GM13976 (cell line): ENCODE measurements at regions not wholly inside any gene's neighbourhood (a gene's known extent, or its start where the extent isn't known, plus 50 kb on each side); places are given as distances from the start of the nearest gene placed in this dataset.

Experiments used
- DNase-seq: peaks from one replicate; pipeline ENCODE4 v3.0.0; 2012; ENCODE audit warnings: low spot score
- in situ Hi-C: fragments of 300-500 bp; cut with MboI; formaldehyde crosslinking; loops from one replicate; pipeline ENCODE4 v1.12.0; 2022; ENCODE audit warnings: low sequenced_read_pairs, mixed read lengths, inconsistent platforms; ENCODE audit not compliant: unreplicated experiment
- TF ChIP-seq, protein P1 (sequence below): IDR thresholded peaks from 2 replicates; pipeline ENCODE4 v1.5.1; 2012; ENCODE audit warnings: borderline replicate concordance, mild to moderate bottlenecking; ENCODE audit not compliant: insufficient read depth; ENCODE audit errors: extremely low read depth, missing control alignments, control extremely low read depth

DNA sequence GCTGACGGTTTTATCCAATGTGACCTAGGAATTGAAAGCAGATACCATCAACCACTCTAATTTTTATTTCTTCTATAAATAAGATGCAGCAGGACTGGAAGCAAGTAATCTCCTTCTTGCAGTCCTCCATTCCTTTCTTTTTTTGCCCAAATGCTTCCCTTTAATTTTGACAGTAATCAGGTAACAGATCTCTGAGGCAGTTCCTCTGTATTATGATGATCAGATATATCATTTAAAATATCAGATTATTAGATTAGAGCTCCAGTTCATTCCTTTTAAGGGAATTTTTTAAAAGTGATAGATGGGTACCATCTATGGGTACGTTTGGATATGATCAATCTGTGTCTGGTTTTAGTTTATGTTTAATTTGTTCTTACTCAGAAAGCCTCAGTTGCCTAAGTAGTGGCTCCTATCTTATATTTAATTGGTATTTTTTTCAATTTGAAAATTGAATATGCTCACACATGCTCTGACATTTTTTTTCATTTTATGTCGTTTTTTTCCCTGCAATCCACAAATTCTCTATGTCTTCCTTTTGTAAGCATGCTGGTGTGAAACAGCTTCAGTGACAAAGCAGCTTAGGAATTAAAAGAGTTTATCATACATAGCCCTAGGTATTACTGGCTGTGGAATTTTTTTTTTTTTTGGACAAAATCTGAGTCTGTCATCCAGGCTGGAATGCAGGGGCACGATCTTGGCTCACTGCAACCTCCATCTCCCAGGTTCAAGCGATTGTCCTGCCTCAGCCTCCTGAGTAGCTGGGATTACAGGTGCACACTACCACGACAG, 73.7 kb upstream of the ANK2 start:
- in situ Hi-C loops = no loop called here
- no peak for DNase-seq
- TF ChIP-seq, protein P1, sequence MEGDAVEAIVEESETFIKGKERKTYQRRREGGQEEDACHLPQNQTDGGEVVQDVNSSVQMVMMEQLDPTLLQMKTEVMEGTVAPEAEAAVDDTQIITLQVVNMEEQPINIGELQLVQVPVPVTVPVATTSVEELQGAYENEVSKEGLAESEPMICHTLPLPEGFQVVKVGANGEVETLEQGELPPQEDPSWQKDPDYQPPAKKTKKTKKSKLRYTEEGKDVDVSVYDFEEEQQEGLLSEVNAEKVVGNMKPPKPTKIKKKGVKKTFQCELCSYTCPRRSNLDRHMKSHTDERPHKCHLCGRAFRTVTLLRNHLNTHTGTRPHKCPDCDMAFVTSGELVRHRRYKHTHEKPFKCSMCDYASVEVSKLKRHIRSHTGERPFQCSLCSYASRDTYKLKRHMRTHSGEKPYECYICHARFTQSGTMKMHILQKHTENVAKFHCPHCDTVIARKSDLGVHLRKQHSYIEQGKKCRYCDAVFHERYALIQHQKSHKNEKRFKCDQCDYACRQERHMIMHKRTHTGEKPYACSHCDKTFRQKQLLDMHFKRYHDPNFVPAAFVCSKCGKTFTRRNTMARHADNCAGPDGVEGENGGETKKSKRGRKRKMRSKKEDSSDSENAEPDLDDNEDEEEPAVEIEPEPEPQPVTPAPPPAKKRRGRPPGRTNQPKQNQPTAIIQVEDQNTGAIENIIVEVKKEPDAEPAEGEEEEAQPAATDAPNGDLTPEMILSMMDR = no peak

DNA sequence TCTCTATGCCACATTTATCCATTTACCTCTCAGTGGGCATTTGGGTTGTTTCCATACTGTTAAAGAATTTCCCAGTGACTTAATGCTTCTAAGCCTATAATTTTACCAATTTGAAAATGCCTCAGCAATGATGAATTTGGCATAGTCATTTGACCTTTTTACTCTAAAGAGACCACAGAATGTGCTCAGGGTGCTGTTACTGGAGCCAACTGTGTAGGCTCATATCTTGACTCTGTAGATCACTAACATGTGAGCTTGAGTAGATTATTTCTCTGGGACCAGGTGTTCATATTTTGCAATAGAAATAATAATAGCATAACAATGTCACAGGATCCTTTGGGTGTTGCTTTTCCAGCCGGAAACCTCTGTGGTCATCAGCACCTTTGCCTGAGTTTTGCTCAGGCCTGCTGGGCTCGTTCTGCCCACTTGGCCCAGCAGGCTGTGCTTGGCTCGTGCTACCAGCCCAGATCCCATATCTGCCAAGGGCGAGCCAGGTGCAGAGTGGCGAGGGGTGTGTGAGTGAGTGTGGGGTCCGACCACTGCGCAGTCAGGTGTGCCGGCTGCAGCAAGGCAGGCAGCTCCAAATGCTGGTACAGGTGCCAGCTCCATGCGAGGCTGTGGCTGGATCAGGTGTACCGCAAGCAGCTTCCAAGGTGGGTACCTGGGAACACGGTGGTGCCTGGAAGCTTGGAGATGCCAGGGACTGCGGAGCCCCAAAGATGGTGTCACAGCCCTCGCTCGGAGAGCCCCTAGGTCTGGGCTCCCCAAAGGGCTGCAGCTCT, 70.6 kb upstream of the ANK2 start:
- in situ Hi-C loops = no loop called here
- TF ChIP-seq, protein P1 = no peak
- DNase-seq = no peak

DNA sequence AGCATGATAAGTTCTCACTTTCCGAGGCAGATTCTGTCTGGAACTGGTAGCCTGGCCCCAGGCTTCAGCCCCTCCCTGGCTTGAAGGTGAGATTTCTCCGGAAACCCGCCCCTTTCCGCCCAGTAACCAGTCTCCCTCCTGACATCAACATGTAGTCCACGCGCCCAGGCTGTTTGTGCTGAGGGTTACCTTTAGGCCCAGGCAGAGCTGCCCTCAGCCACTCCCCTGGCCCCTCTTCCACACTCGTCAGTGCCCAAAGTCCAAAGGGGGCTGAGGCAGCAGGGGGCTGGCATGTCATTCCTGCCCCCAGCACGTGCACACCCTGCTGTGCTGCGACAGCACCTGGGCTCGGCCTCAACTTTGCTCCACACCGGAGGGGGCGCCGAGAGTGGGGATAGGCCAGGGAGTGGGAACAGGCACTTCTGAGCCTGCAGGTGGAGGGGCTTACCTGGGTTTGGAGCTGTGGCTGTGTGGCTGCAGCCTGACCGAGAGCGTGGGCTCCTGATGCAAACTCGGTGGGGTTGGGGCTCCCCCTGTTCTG, 69.5 kb upstream of the ANK2 start:
- TF ChIP-seq, protein P1 = no peak
- in situ Hi-C loops = no loop called here
- no peak for DNase-seq

DNA sequence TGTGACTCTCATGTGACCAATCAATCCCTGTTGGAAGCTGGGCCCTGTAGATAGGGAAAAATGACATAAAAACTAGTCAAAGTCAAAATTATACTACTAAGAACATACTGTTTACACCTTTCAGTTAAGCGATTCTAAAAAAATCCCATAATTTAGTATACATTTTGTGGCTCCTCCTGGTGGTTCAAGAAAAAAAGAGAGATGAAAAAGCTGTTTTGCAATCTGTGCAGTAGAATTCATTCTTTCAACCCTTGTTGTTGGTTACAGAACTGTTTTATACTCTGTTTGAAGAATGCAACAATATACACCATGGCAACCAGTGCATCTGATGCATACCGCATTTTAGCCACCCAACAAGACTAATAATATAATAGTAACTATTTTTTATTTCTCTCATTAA, 66.8 kb upstream of the ANK2 start:
- in situ Hi-C loops = no loop called here
- no peak for DNase-seq
- TF ChIP-seq, protein P1 = no peak

DNA sequence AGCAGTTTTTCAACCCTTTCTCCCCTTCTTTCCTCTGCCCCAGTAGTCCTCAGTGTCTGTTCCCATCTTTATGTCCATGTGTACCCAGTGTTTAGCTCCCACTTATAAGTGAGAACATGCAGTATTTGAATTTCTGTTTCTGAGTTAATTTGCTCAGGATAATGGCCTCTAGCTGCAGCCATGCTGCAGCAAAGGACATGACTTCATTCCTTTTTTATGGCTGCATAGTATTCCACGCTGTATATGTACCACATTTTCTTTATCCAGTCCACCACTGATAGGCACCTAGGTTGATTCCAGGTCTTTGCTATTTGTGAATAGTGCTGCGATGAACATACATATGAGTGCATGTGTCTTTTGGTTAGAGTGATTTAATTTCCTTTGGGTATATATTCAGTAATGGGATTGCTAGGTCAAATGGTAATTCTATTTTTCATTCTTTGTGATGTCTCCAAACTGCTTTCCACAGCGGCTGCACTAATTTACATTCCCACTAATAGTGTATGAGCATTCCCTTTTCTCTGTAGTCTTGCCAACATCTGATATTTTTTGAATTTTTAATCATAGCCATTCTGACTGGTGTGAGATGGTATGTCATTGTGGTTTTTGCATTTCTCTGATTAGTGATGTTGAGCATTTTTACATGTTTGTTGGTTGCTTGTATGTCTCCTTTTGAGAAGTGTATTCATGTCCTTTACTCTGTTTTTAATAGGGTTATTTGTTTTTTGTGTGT, 54.6 kb upstream of the ANK2 start:
- TF ChIP-seq, protein P1 = no peak
- DNase-seq = no peak
- in situ Hi-C loops = no loop called here
